ENCODE measurements at regions not wholly inside any gene's neighbourhood (a gene's known extent, or its start where the extent isn't known, plus 50 kb on each side); places are given as distances from the start of the nearest gene placed in this dataset.

DNA sequence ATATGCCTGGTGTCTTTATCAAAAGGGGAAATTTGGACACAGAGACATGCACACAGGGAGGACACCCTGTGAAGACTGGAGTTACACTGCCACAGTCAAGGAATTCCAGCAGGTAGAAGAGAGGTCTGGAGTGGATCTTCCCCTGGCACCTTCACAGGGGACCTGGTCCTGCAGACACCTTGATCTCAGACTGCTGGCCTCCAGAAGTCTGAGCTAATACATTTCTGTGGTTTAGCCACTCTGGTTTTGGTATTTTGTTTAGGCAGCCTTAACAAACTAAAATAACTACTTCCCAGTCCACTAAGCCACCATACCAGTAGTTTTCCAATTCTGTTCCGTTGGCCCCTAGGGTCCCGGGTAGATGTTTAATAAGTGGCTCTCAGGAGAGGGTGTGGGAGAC, 164.7 kb downstream of the SETD4 start:
- no peak for TF ChIP-seq EZH2 (IDR thresholded peaks at IDR 0.05; ENCODE audit: insufficient read depth, poor library complexity, severe bottlenecking)
- TF ChIP-seq EZH2phosphoT487 (IDR thresholded peaks at IDR 0.05; ENCODE audit: insufficient read depth, low read depth) = no peak
